ENCODE measurements at regions not wholly inside any gene's neighbourhood (a gene's known extent, or its start where the extent isn't known, plus 50 kb on each side); places are given as distances from the start of the nearest gene placed in this dataset.

DNA sequence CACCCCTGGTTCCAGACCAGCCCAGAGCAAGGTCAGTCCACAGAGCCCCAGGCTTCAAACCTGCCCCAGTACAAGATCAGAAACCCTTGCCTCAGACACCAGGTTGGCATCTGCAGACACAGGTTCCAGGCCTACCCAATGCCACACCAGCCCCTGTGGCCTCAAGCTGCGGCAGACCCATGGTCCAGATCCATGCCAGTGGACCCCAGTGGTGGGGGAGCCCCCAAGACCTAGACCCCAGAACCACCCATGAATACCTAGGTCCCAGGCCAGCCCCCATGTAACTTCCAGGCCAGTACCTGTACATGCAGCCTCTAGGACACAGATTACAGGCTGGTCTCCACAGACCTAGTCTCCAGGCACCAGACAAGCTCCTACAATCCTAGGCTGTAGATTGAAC, 1019.3 kb downstream of the JRKL start:
- Histone ChIP-seq H3K79me2 (ENCODE audit: control insufficient read depth, insufficient read depth, low read length) (no peaks in the 10 kb centered on the region), H3K27me3 (ENCODE audit: control insufficient read depth in 2 of 2, insufficient read depth in 2 of 2, low read length in 2 of 2) (no peaks in the 10 kb centered on the region), H3K4me1 (replicated peaks in 1 of 2; ENCODE audit: control insufficient read depth in 2 of 2, insufficient read depth in 2 of 2, low read length in 2 of 2) (no peaks in the 10 kb centered on the region), H3K9me3 (replicated peaks; ENCODE audit: control insufficient read depth, insufficient read depth, low read depth, low read length) (0 out of 2 replicates have a peak, but pooled peaks cover 6% of the 10 kb centered on the region), H3K9ac (ENCODE audit: insufficient read depth in 1 of 2, low read depth in 2 of 2, low read length in 2 of 2) (no peak overlapping the region), H3K9me1 (ENCODE audit: control insufficient read depth, insufficient read depth, low read length) (no peaks in the 10 kb centered on the region), H4K20me1 (replicated peaks; ENCODE audit: control insufficient read depth, insufficient read depth, low read length) (no peaks in the 10 kb centered on the region), H3K4me2 (ENCODE audit: insufficient read depth, low read length) (no peak overlapping the region), H3K27ac (ENCODE audit: extremely low read depth, low read depth, low read length) (no peak overlapping the region), H3K36me3 (ENCODE audit: control insufficient read depth, insufficient read depth, low read length) (no peaks in the 10 kb centered on the region), H3K4me3 (no peak overlapping the region), H2AFZ (ENCODE audit: low read depth, low read length) (no peak overlapping the region)
- no TSS peak for BruUV-seq (replicated peaks)
- DNase-seq (ENCODE audit: extremely low read depth in 1 of 4, low spot score in 3 of 4) (no peak), FAIRE-seq (no peak), ATAC-seq (no peak)
- intact Hi-C loops (cut with micrococcal nuclease) (no loop called here), in situ Hi-C loops (cut with MboI) (no loop called here)
- POLR2A ChIA-PET: no interaction called here
- TF ChIP-seq ZBTB1 (CRISPR knock-in tag; IDR thresholded peaks at IDR 0.05; ENCODE audit: borderline replicate concordance, low read depth) (no peak), GATA2 (CRISPR knock-in tag; IDR thresholded peaks at IDR 0.05) (no peak), DPF2 (IDR thresholded peaks at IDR 0.05) (no peak), MAFK (IDR thresholded peaks at IDR 0.05; ENCODE audit: low read length) (no peak), TRIM28 (IDR thresholded peaks at IDR 0.05) (no peak), KLF16 (IDR thresholded peaks at IDR 0.05) (no peak), UBTF (IDR thresholded peaks at IDR 0.05; ENCODE audit: borderline replicate concordance in 1 of 2, low read depth in 2 of 2, low read length in 2 of 2) (no peak), FOXA1 (IDR thresholded peaks at IDR 0.05; ENCODE audit: borderline replicate concordance) (no peak), PML (IDR thresholded peaks at IDR 0.05; ENCODE audit: low read length) (no peak), SIN3A (IDR thresholded peaks at IDR 0.05; ENCODE audit: borderline replicate concordance in 2 of 2, control insufficient read depth in 1 of 2, low read depth in 2 of 2, low read length in 2 of 2) (no peak), POLR2B (IDR thresholded peaks at IDR 0.05; ENCODE audit: low read depth, partially characterized antibody) (no peak), NBN (IDR thresholded peaks at IDR 0.05; ENCODE audit: low read depth) (no peak), ZHX1 (conservative IDR thresholded peaks at IDR 0.05; ENCODE audit: low read length) (no peak)
- TF ChIP-seq, protein P1, sequence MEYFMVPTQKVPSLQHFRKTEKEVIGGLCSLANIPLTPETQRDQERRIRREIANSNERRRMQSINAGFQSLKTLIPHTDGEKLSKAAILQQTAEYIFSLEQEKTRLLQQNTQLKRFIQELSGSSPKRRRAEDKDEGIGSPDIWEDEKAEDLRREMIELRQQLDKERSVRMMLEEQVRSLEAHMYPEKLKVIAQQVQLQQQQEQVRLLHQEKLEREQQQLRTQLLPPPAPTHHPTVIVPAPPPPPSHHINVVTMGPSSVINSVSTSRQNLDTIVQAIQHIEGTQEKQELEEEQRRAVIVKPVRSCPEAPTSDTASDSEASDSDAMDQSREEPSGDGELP (CRISPR knock-in tag; IDR thresholded peaks at IDR 0.05; ENCODE audit: borderline replicate concordance): no peak
- CTCF ChIA-PET (ENCODE audit: low intra/inter-chr PET ratio): no interaction called here
- 0% methylated on average over 1 of the region's 1 CpG for WGBS (ENCODE audit: insufficient coverage, low coverage, missing lambda C conversion rate)

Data from K562 (cell line).